Chondrocyte (in vitro differentiated cells): ENCODE measurements at regions not wholly inside any gene's neighbourhood (a gene's known extent, or its start where the extent isn't known, plus 50 kb on each side); places are given as distances from the start of the nearest gene placed in this dataset.

Experiments used
- DNase-seq: peaks from one replicate; pipeline ENCODE4 v3.0.0; 2021; ENCODE audit warnings: mixed read lengths, low spot score
- H3K27ac Mint-ChIP-seq: one replicate; pipeline ENCODE4 v1.8.0; 2021; ENCODE audit warnings: mild to moderate bottlenecking, moderate library complexity, mixed read lengths; ENCODE audit not compliant: unreplicated experiment
- H3K27me3 Mint-ChIP-seq: 2 replicates; pipeline ENCODE4 v1.8.0; 2021; ENCODE audit warnings: low read depth, mixed read lengths
- H3K36me3 Mint-ChIP-seq: 2 replicates; pipeline ENCODE4 v1.8.0; 2021; ENCODE audit warnings: low read depth, mixed read lengths
- H3K4me1 Mint-ChIP-seq: 2 replicates; pipeline ENCODE4 v1.8.0; 2021; ENCODE audit warnings: low read depth, mild to moderate bottlenecking, mixed read lengths
- H3K4me3 Mint-ChIP-seq: one replicate; pipeline ENCODE4 v1.8.0; 2021; ENCODE audit warnings: mild to moderate bottlenecking, moderate library complexity, mixed read lengths; ENCODE audit not compliant: unreplicated experiment
- H3K9me3 Mint-ChIP-seq: 2 replicates; pipeline ENCODE4 v1.8.0; 2021; ENCODE audit warnings: low read depth, mixed read lengths
- TF ChIP-seq, protein P1 (sequence below): fragments of 200-600 bp; sonication (generic); IDR thresholded peaks from 2 replicates; pipeline ENCODE4 v1.5.0; 2021; ENCODE audit warnings: antibody characterized with exemption, mild to moderate bottlenecking, moderate library complexity

DNA sequence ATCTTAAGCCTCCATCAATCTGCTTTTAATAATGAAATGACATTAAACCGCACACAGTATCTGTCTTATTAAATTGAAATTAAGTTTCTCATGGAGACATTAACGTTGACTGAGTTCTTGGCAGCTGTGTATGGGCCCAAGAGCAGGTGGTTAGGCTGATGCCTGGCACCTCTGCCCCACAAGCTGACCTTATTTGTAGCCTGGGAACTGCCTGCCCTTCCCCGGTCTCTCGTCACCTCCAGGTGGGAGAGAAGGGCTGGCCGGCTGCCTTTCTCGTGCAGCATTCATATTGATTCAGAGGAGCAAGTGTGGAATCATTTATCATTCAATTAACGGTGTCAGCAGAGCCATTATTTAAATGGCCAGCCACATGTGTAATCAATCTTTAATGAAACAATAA is 53.0 kb upstream of the FCN1 start:
- Mint-ChIP-seq H3K36me3 (no peaks in the 10 kb centered on the region), H3K4me3 (no peak overlapping the region), H3K4me1 (peaks cover 11% of the 10 kb centered on the region), H3K27ac (no peak overlapping the region), H3K27me3 (peaks cover 39% of the 10 kb centered on the region), H3K9me3 (no peaks in the 10 kb centered on the region)
- no peak for DNase-seq
- TF ChIP-seq, protein P1, sequence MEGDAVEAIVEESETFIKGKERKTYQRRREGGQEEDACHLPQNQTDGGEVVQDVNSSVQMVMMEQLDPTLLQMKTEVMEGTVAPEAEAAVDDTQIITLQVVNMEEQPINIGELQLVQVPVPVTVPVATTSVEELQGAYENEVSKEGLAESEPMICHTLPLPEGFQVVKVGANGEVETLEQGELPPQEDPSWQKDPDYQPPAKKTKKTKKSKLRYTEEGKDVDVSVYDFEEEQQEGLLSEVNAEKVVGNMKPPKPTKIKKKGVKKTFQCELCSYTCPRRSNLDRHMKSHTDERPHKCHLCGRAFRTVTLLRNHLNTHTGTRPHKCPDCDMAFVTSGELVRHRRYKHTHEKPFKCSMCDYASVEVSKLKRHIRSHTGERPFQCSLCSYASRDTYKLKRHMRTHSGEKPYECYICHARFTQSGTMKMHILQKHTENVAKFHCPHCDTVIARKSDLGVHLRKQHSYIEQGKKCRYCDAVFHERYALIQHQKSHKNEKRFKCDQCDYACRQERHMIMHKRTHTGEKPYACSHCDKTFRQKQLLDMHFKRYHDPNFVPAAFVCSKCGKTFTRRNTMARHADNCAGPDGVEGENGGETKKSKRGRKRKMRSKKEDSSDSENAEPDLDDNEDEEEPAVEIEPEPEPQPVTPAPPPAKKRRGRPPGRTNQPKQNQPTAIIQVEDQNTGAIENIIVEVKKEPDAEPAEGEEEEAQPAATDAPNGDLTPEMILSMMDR, result no peak

- DNase-seq, result no peak
- H3K9me3 Mint-ChIP-seq, result no peaks in the 10 kb centered on the region
- TF ChIP-seq, protein P1, result no peak
- H3K27ac Mint-ChIP-seq, result no peak overlapping the region
- H3K4me1 Mint-ChIP-seq, result peaks cover 11% of the 10 kb centered on the region
- H3K27me3 Mint-ChIP-seq, result peaks cover 41% of the 10 kb centered on the region
- H3K36me3 Mint-ChIP-seq, result no peaks in the 10 kb centered on the region
- no peak overlapping the region for H3K4me3 Mint-ChIP-seq
Observed at GRCh38 chr9:134971196-134971595, 53.5 kb upstream of the FCN1 start.

GRCh38 chr9:134971696-134972095 is 54.0 kb upstream of the FCN1 start:
- H3K9me3 Mint-ChIP-seq, result no peaks in the 10 kb centered on the region
- TF ChIP-seq, protein P1, result no peak
- no peak overlapping the region for H3K4me3 Mint-ChIP-seq
- no peaks in the 10 kb centered on the region for H3K36me3 Mint-ChIP-seq
- no peak overlapping the region for H3K27ac Mint-ChIP-seq
- peaks cover 11% of the 10 kb centered on the region for H3K4me1 Mint-ChIP-seq
- H3K27me3 Mint-ChIP-seq, result peaks cover 41% of the 10 kb centered on the region
- no peak for DNase-seq

DNA sequence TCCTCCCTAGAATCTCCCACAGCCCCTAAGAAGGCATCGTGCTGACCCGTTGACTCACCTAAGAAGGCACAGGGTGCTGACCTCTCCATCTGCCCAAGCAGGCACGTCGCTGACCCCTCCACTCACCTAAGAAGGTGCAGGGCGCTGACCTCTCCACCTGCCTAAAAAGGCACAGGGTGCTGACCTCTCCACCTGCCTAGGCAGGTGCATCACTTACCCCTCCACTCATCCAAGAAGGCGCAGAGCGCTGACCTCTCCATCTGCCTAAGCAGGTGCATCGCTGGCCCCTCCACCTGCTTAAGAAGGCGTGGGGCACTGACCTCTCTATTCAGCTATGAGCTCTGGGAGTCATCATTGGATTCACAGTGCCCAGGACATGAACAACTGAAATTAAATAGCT is 54.4 kb upstream of the FCN1 start:
- DNase-seq, result peak; percentile 68
- Mint-ChIP-seq H3K36me3 (no peaks in the 10 kb centered on the region), H3K4me1 (peaks cover 11% of the 10 kb centered on the region), H3K4me3 (no peak overlapping the region), H3K9me3 (no peaks in the 10 kb centered on the region), H3K27me3 (peaks cover 41% of the 10 kb centered on the region), H3K27ac (no peak overlapping the region)
- TF ChIP-seq, protein P1, result no peak

DNA sequence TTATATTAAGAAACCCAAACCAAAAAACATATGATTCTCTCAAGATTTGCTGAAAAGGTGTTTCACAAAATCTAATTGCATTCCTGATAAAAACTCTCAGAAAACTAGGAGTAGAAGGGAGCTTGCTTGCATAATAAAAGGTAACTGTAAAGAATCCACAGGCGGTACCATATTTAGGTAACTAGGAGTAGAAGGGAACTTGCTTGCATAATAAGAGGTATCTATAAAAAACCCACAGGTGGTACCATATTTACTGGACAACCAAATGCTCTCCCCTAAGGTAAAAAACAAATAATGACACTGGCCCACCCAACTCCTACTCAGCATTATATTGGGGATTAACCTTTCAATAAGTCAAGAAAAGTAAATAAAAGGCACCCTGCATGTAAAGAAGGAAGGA is 57.5 kb upstream of the FCN1 start:
- TF ChIP-seq, protein P1, result no peak
- no peaks in the 10 kb centered on the region for H3K36me3 Mint-ChIP-seq
- no peaks in the 10 kb centered on the region for H3K4me1 Mint-ChIP-seq
- no peak overlapping the region for H3K27ac Mint-ChIP-seq
- H3K27me3 Mint-ChIP-seq, result peaks cover 45% of the 10 kb centered on the region
- H3K9me3 Mint-ChIP-seq, result no peaks in the 10 kb centered on the region
- no peak overlapping the region for H3K4me3 Mint-ChIP-seq
- DNase-seq, result no peak
